Upper lobe of right lung (tissue), 1 donor: ENCODE measurements at regions not wholly inside any gene's neighbourhood (a gene's known extent, or its start where the extent isn't known, plus 50 kb on each side); places are given as distances from the start of the nearest gene placed in this dataset.

Experiments used
- ATAC-seq: fragments of 200-7000 bp; cut with Tn5 transposase; one replicate; pipeline ENCODE4 v1.9.1; 2020; ENCODE audit warnings: mild to moderate bottlenecking, moderate library complexity
- DNase-seq: peaks from one replicate; pipeline ENCODE4 v3.0.0-alpha.2; 2020
- H3K27ac ChIP-seq: fragments of 200-600 bp; one replicate; pipeline ENCODE4 v1.8.0; 2022
- H3K27me3 ChIP-seq: fragments of 200-600 bp; one replicate; pipeline ENCODE4 v1.8.0; 2022; ENCODE audit warnings: mild to moderate bottlenecking
- H3K36me3 ChIP-seq: fragments of 200-600 bp; one replicate; pipeline ENCODE4 v1.8.0; 2022
- H3K4me1 ChIP-seq: fragments of 200-600 bp; one replicate; pipeline ENCODE4 v1.8.0; 2022
- H3K4me3 ChIP-seq: fragments of 200-600 bp; one replicate; pipeline ENCODE4 v1.8.0; 2022; ENCODE audit warnings: mild to moderate bottlenecking
- H3K9me3 ChIP-seq: fragments of 200-600 bp; one replicate; pipeline ENCODE4 v1.8.0; 2022
- CTCF ChIP-seq: fragments of 200-600 bp; IDR thresholded peaks from one replicate; pipeline ENCODE4 v1.8.0; 2022; ENCODE audit warnings: antibody characterized with exemption
- intact Hi-C: fragments of 100-400 bp; cut with DNase I; formaldehyde crosslinking; loops from one replicate; pipeline ENCODE4 v1.11.0; 2022
- donor health status: DM: no; HTN: yes; CAD: no; lungs with severe emphysema.

- Histone ChIP-seq H3K27me3 (no peaks in the 10 kb centered on the region), H3K27ac (no peak overlapping the region), H3K9me3 (no peaks in the 10 kb centered on the region), H3K36me3 (no peaks in the 10 kb centered on the region), H3K4me3 (no peak overlapping the region), H3K4me1 (no peaks in the 10 kb centered on the region)
- TF ChIP-seq CTCF: no peak
- ATAC-seq: no peak
- no peak for DNase-seq
- intact Hi-C loops: no loop called here
Measured at GRCh38 chr9:90726215-90726614, 75.4 kb upstream of the SYK start.

- Histone ChIP-seq H3K4me1 (no peaks in the 10 kb centered on the region), H3K27me3 (no peaks in the 10 kb centered on the region), H3K4me3 (no peak overlapping the region), H3K36me3 (no peaks in the 10 kb centered on the region), H3K9me3 (no peaks in the 10 kb centered on the region), H3K27ac (no peak overlapping the region)
- no peak for DNase-seq
- no peak for TF ChIP-seq CTCF
- intact Hi-C loops: no loop called here
- ATAC-seq: no peak
Measured at GRCh38 chr9:90724880-90725279, 76.7 kb upstream of the SYK start.

GRCh38 chr9:90724112-90724511 is 77.5 kb upstream of the SYK start:
- H3K4me1 ChIP-seq: no peaks in the 10 kb centered on the region
- TF ChIP-seq CTCF: no peak
- intact Hi-C loops: no loop called here
- no peaks in the 10 kb centered on the region for H3K36me3 ChIP-seq
- no peaks in the 10 kb centered on the region for H3K27me3 ChIP-seq
- DNase-seq (no peak), ATAC-seq (no peak)
- no peaks in the 10 kb centered on the region for H3K9me3 ChIP-seq
- no peak overlapping the region for H3K4me3 ChIP-seq
- no peak overlapping the region for H3K27ac ChIP-seq

GRCh38 chr9:90722071-90722470 is 79.4 kb upstream of the DIRAS2 start:
- Histone ChIP-seq H3K27me3 (no peaks in the 10 kb centered on the region), H3K4me3 (no peak overlapping the region), H3K9me3 (no peaks in the 10 kb centered on the region), H3K36me3 (no peaks in the 10 kb centered on the region), H3K4me1 (no peaks in the 10 kb centered on the region), H3K27ac (no peak overlapping the region)
- intact Hi-C loops: no loop called here
- no peak for TF ChIP-seq CTCF
- DNase-seq (no peak), ATAC-seq (no peak)

GRCh38 chr9:90720621-90721265 is 78.1 kb upstream of the DIRAS2 start:
- H3K36me3 ChIP-seq: no peaks in the 10 kb centered on the region
- H3K4me3 ChIP-seq: no peak overlapping the region
- intact Hi-C loops: no loop called here
- H3K27ac ChIP-seq: no peak overlapping the region
- no peaks in the 10 kb centered on the region for H3K9me3 ChIP-seq
- no peaks in the 10 kb centered on the region for H3K27me3 ChIP-seq
- H3K4me1 ChIP-seq: no peaks in the 10 kb centered on the region
- TF ChIP-seq CTCF: no peak
- ATAC-seq (no peak), DNase-seq (no peak)

- H3K4me3 ChIP-seq: no peak overlapping the region
- TF ChIP-seq CTCF: no peak
- H3K27me3 ChIP-seq: no peaks in the 10 kb centered on the region
- no peak overlapping the region for H3K27ac ChIP-seq
- no peaks in the 10 kb centered on the region for H3K9me3 ChIP-seq
- no peaks in the 10 kb centered on the region for H3K4me1 ChIP-seq
- intact Hi-C loops: no loop called here
- ATAC-seq (no peak), DNase-seq (no peak)
- no peaks in the 10 kb centered on the region for H3K36me3 ChIP-seq
Measured at GRCh38 chr9:90706230-90706629, 63.6 kb upstream of the DIRAS2 start.
